ENCODE measurements at regions not wholly inside any gene's neighbourhood (a gene's known extent, or its start where the extent isn't known, plus 50 kb on each side); places are given as distances from the start of the nearest gene placed in this dataset.

GRCh38 chr10:83075815-83076355 lies 1063.4 kb upstream of the GHITM start:
- H3K27ac ChIP-seq, result no peak overlapping the region
- TF ChIP-seq ZFX (IDR thresholded peaks at IDR 0.05) (no peak), CTCF (conservative IDR thresholded peaks at IDR 0.05) (no peak)

DNA sequence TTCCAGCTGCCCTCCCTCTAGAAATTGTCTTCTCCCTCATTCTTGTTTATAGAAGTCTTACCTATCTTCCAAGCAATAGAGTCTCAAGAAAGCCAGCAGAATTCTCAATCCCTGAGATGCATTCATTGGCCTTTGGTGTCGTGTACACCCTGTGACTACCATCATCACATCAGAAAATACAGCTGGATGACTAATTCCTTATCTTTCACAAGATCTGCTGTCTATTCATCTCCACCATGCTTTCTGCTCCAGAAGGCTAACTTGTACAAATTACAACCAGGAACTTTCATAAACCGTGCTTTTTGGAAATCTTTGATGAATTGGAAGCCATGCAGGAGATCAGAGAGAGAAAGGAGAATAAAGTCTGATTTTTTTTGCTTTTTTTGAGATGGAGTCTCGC lies 1062.9 kb upstream of the GHITM start:
- no peak overlapping the region for H3K27ac ChIP-seq
- no peak for TF ChIP-seq CTCF (conservative IDR thresholded peaks at IDR 0.05)
- no peak for TF ChIP-seq ZFX (IDR thresholded peaks at IDR 0.05)

- no peak overlapping the region for H3K27ac ChIP-seq
- TF ChIP-seq ZFX (IDR thresholded peaks at IDR 0.05), result no peak
- no peak for TF ChIP-seq CTCF (conservative IDR thresholded peaks at IDR 0.05)
Measured at GRCh38 chr10:83078160-83078559, 1061.1 kb upstream of the GHITM start.

DNA sequence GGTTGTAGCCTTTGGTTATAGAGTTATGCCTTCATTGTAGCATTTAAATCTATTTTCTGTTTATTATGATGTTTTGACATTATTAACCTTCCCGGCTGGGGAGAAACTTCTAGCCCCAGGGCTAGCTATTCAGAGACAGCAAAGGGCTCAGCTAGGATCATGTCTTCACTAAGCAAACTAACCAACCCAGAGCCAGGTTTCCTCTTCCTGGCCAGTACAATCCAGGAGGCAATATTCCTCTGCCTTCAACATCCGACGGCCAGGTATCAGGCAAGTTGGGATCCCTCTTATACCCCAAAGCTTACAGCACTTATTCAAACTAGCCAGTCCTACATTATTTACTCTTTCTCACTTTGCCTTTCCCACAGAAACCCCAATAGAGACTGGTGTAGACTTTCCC lies 1060.7 kb upstream of the GHITM start:
- TF ChIP-seq ZFX (IDR thresholded peaks at IDR 0.05), result no peak
- no peak for TF ChIP-seq CTCF (conservative IDR thresholded peaks at IDR 0.05)
- no peak overlapping the region for H3K27ac ChIP-seq

DNA sequence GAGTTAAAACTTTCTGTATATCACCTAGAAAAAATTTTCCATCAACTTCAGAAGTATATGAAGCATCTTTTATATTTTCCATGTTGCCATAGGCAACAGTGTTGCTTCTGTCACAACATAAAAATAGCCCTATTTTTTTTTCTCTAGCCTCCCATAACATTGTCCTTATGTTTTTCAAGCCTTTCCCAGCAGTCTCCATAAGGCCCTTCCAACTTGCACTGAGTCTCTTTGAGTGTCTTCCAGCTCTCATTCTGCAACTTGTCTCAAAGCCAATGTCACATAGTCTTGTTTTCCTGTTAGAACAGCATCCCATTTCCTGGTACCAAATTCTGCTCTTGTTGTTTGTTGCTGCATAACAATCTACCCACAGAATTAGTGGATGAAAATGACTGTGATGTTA lies 1055.5 kb upstream of the GHITM start:
- TF ChIP-seq CTCF (conservative IDR thresholded peaks at IDR 0.05), result no peak
- TF ChIP-seq ZFX (IDR thresholded peaks at IDR 0.05), result no peak
- no peak overlapping the region for H3K27ac ChIP-seq

GRCh38 chr10:83089335-83089734 lies 1050.0 kb upstream of the GHITM start:
- no peak overlapping the region for H3K27ac ChIP-seq
- no peak for TF ChIP-seq ZFX (IDR thresholded peaks at IDR 0.05)
- no peak for TF ChIP-seq CTCF (conservative IDR thresholded peaks at IDR 0.05)

- H3K27ac ChIP-seq, result no peak overlapping the region
- TF ChIP-seq ZFX (IDR thresholded peaks at IDR 0.05) (no peak), CTCF (conservative IDR thresholded peaks at IDR 0.05) (no peak)
Measured at GRCh38 chr10:83104616-83105015, 1034.7 kb upstream of the GHITM start.

Measured in C4-2B (cell line).